ENCODE measurements at regions not wholly inside any gene's neighbourhood (a gene's known extent, or its start where the extent isn't known, plus 50 kb on each side); places are given as distances from the start of the nearest gene placed in this dataset.

DNA sequence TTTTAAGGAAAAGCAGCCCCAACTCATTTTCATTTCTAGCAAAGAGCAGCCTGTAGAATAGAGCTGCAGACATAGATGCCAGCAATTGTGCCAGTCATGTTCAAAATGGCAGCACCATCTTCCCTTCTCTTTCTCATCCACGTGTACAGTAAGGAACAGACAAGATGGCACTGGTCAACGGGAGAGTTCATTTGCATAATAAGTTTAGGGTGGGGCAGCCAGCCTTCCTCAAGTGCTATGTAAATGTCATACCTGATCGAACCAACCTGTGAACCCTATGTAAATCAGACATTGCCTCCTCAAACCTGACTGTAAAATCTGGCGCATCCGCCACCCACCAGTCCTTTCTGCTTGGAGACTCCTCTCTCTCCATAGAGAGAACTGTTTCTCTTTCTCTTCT lies 150.0 kb upstream of the CDH13 start (continued):
- TF ChIP-seq, protein P1, sequence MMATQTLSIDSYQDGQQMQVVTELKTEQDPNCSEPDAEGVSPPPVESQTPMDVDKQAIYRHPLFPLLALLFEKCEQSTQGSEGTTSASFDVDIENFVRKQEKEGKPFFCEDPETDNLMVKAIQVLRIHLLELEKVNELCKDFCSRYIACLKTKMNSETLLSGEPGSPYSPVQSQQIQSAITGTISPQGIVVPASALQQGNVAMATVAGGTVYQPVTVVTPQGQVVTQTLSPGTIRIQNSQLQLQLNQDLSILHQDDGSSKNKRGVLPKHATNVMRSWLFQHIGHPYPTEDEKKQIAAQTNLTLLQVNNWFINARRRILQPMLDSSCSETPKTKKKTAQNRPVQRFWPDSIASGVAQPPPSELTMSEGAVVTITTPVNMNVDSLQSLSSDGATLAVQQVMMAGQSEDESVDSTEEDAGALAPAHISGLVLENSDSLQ (IDR thresholded peaks at IDR 0.05): no peak
- no peak for TF ChIP-seq IRF4 (IDR thresholded peaks at IDR 0.05; ENCODE audit: low read depth, low read length)
- TF ChIP-seq, protein P2, sequence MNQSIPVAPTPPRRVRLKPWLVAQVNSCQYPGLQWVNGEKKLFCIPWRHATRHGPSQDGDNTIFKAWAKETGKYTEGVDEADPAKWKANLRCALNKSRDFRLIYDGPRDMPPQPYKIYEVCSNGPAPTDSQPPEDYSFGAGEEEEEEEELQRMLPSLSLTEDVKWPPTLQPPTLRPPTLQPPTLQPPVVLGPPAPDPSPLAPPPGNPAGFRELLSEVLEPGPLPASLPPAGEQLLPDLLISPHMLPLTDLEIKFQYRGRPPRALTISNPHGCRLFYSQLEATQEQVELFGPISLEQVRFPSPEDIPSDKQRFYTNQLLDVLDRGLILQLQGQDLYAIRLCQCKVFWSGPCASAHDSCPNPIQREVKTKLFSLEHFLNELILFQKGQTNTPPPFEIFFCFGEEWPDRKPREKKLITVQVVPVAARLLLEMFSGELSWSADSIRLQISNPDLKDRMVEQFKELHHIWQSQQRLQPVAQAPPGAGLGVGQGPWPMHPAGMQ (IDR thresholded peaks at IDR 0.05; ENCODE audit: borderline replicate concordance): no peak

DNA sequence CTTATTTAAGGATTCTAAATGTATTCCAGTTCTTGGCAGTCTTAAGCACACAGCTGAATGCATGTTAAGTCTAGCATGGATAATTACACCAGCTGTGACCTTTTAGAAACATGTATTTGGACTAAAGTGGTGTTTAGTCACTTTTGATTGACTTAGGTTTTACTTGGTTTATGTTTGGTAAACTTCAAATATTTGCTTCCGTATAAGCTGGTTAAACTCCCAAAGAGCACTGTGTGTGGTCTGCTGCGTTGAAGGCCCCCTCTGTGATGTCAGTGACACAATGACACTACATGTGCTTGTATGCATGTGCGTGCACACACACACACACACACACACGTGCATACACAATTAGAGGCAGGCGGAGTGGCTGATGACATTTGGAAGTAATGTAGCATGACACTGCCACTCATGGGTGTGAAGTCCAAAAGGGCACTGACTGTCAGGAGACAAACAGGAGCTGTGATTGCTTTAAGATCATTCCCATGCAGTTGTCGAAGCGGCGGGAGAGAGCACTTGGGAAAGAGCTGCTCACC lies 156.1 kb upstream of the CDH13 start:
- no peak overlapping the region for H3K4me3 ChIP-seq
- no peaks in the 10 kb centered on the region for H3K4me1 ChIP-seq (ENCODE audit: control insufficient read depth, insufficient read depth, low read length)
- H4K20me1 ChIP-seq (ENCODE audit: control insufficient read depth, insufficient read depth): no peaks in the 10 kb centered on the region
- H3K36me3 ChIP-seq (ENCODE audit: control insufficient read depth in 2 of 2, insufficient read depth in 2 of 2, low read length in 1 of 2): no peaks in the 10 kb centered on the region
- no TSS peak for BruUV-seq (replicated peaks)
- H3K27ac ChIP-seq (ENCODE audit: control insufficient read depth, insufficient read depth): no peak overlapping the region
- ChIA-PET POLR2A (no interaction called here), SMC1A (ENCODE audit: uncharacterized antibody, unreplicated experiment) (no interaction called here), CTCF (interaction anchor here (1.0 to 1.6 kb wide), 2 partner anchors 12 to 14 kb away, joined by 4 to 5 read pairs; no protein-coding TSS in a partner anchor), RAD21 (ENCODE audit: unreplicated experiment) (no interaction called here)
- H2AFZ ChIP-seq (ENCODE audit: control insufficient read depth, low read depth, low read length): no peak overlapping the region
- in situ Hi-C loops (cut with MboI): no loop called here
- no peak overlapping the region for H3K9ac ChIP-seq (ENCODE audit: control insufficient read depth, insufficient read depth, low read length)
- H3K4me2 ChIP-seq (ENCODE audit: control insufficient read depth, insufficient read depth): no peak overlapping the region
- no peak for FAIRE-seq
- no peak for DNase-seq (ENCODE audit: low read depth, low spot score)
- intact Hi-C loops (cut with micrococcal nuclease; ENCODE audit: unreplicated experiment): no loop called here
- no peaks in the 10 kb centered on the region; the same call in 2 of the 3 replicates for H3K9me3 ChIP-seq (replicated peaks; ENCODE audit: control insufficient read depth, insufficient read depth, low read length)
- no peaks in the 10 kb centered on the region; a peak in 2 of 4 replicates for H3K27me3 ChIP-seq (replicated peaks in 1 of 2; ENCODE audit: control insufficient read depth in 2 of 2, insufficient read depth in 2 of 2, low read length in 1 of 2)
- WGBS (ENCODE audit: insufficient coverage, insufficient replicate concordance, low lambda C conversion rate, missing lambda C conversion rate): 60% methylated on average over 8 of the region's 8 CpGs
- ATAC-seq: no peak
- no peaks in the 10 kb centered on the region for H3K79me2 ChIP-seq (ENCODE audit: control insufficient read depth, insufficient read depth, low read length)
- TF ChIP-seq, protein P3, sequence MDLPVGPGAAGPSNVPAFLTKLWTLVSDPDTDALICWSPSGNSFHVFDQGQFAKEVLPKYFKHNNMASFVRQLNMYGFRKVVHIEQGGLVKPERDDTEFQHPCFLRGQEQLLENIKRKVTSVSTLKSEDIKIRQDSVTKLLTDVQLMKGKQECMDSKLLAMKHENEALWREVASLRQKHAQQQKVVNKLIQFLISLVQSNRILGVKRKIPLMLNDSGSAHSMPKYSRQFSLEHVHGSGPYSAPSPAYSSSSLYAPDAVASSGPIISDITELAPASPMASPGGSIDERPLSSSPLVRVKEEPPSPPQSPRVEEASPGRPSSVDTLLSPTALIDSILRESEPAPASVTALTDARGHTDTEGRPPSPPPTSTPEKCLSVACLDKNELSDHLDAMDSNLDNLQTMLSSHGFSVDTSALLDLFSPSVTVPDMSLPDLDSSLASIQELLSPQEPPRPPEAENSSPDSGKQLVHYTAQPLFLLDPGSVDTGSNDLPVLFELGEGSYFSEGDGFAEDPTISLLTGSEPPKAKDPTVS (IDR thresholded peaks at IDR 0.05; ENCODE audit: low read depth, low read length): no peak
- TF ChIP-seq GABPA (IDR thresholded peaks at IDR 0.05; ENCODE audit: low read depth) (no peak), MYB (IDR thresholded peaks at IDR 0.05; ENCODE audit: borderline replicate concordance, low read depth, low read length) (no peak), BCL11A (IDR thresholded peaks at IDR 0.05; ENCODE audit: low read depth, low read length) (no peak), NR2C2 (IDR thresholded peaks at IDR 0.05; ENCODE audit: borderline replicate concordance, control insufficient read depth, insufficient read length, low read depth) (no peak), TCF12 (IDR thresholded peaks at IDR 0.05; ENCODE audit: low read depth, low read length) (no peak), KLF5 (IDR thresholded peaks at IDR 0.05; ENCODE audit: partially characterized antibody) (no peak), POLR2AphosphoS5 (IDR thresholded peaks at IDR 0.05; ENCODE audit: low read length) (no peak), MEF2A (IDR thresholded peaks at IDR 0.05; ENCODE audit: insufficient read depth, low read depth, low read length) (no peak), HDAC6 (IDR thresholded peaks at IDR 0.05; ENCODE audit: unreplicated experiment) (no peak), HDGF (IDR thresholded peaks at IDR 0.05) (no peak), PML (IDR thresholded peaks at IDR 0.05; ENCODE audit: low read length) (no peak), LARP7 (IDR thresholded peaks at IDR 0.05) (no peak), CEBPB (IDR thresholded peaks at IDR 0.05; ENCODE audit: borderline replicate concordance in 1 of 2, low read depth in 2 of 2, low read length in 2 of 2) (no peak), TARDBP (IDR thresholded peaks at IDR 0.05; ENCODE audit: borderline replicate concordance) (no peak)
- TF ChIP-seq, protein P4, sequence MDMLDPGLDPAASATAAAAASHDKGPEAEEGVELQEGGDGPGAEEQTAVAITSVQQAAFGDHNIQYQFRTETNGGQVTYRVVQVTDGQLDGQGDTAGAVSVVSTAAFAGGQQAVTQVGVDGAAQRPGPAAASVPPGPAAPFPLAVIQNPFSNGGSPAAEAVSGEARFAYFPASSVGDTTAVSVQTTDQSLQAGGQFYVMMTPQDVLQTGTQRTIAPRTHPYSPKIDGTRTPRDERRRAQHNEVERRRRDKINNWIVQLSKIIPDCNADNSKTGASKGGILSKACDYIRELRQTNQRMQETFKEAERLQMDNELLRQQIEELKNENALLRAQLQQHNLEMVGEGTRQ (IDR thresholded peaks at IDR 0.05; ENCODE audit: borderline replicate concordance, low read depth, low read length): no peak
- TF ChIP-seq, protein P5, sequence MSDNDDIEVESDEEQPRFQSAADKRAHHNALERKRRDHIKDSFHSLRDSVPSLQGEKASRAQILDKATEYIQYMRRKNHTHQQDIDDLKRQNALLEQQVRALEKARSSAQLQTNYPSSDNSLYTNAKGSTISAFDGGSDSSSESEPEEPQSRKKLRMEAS (IDR thresholded peaks at IDR 0.05; ENCODE audit: low read depth, low read length): no peak

Measured in GM12878 (cell line).